ENCODE measurements at regions not wholly inside any gene's neighbourhood (a gene's known extent, or its start where the extent isn't known, plus 50 kb on each side); places are given as distances from the start of the nearest gene placed in this dataset.

DNA sequence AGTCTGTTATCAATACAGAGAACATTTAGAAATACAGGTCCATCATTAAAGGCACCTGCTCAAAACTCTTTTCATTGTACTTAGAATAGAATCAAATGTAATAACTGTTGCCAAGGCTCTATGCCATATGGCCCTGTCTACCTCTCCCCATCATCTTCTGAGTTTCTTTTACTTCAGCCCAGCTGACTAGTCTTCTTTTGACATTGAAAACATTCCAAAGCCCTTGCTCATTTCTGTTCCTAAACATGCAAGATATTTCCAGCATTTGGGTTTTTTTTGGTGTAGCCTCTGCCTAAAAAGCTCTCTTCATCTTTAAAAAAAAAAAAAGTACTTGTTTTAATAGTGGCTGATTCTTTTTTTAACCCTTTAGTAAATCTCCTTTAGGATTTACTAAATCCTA, 165.5 kb upstream of the SMIM30 start:
- H3F3A ChIP-seq (ENCODE audit: low read depth), result no peaks in the 10 kb centered on the region
- no peak overlapping the region for H3K9ac ChIP-seq (ENCODE audit: low read depth, low read length, poor library complexity, severe bottlenecking)
- no peak overlapping the region for H3K4me2 ChIP-seq (ENCODE audit: low read depth, low read length, poor library complexity, severe bottlenecking)
- no peaks in the 10 kb centered on the region for H3K4me1 ChIP-seq (ENCODE audit: insufficient read depth, low read length, poor library complexity, severe bottlenecking)
- H2AFZ ChIP-seq (ENCODE audit: low read length), result no peak overlapping the region
- H3K79me2 ChIP-seq (ENCODE audit: insufficient read depth, low read length), result no peaks in the 10 kb centered on the region
- no peak for TF ChIP-seq EZH2phosphoT487 (IDR thresholded peaks at IDR 0.05; ENCODE audit: borderline replicate concordance)
- TF ChIP-seq, protein P1, sequence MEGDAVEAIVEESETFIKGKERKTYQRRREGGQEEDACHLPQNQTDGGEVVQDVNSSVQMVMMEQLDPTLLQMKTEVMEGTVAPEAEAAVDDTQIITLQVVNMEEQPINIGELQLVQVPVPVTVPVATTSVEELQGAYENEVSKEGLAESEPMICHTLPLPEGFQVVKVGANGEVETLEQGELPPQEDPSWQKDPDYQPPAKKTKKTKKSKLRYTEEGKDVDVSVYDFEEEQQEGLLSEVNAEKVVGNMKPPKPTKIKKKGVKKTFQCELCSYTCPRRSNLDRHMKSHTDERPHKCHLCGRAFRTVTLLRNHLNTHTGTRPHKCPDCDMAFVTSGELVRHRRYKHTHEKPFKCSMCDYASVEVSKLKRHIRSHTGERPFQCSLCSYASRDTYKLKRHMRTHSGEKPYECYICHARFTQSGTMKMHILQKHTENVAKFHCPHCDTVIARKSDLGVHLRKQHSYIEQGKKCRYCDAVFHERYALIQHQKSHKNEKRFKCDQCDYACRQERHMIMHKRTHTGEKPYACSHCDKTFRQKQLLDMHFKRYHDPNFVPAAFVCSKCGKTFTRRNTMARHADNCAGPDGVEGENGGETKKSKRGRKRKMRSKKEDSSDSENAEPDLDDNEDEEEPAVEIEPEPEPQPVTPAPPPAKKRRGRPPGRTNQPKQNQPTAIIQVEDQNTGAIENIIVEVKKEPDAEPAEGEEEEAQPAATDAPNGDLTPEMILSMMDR (conservative IDR thresholded peaks at IDR 0.05; ENCODE audit: low read length), result no peak
- H3K36me3 ChIP-seq (ENCODE audit: insufficient read depth, low read length), result no peaks in the 10 kb centered on the region
- no peaks in the 10 kb centered on the region for H3K27me3 ChIP-seq (ENCODE audit: insufficient read depth, low read length, poor library complexity, severe bottlenecking)
- H3K9me2 ChIP-seq (replicated peaks; ENCODE audit: low read depth, low read length), result no peaks in the 10 kb centered on the region
- no peak overlapping the region for H3K4me3 ChIP-seq (ENCODE audit: low read length, poor library complexity, severe bottlenecking)
- no peaks in the 10 kb centered on the region for H3K9me3 ChIP-seq (ENCODE audit: insufficient read depth, low read depth, low read length)
- no peaks in the 10 kb centered on the region for H4K20me1 ChIP-seq (ENCODE audit: insufficient read depth, low read length, poor library complexity, severe bottlenecking)

DNA sequence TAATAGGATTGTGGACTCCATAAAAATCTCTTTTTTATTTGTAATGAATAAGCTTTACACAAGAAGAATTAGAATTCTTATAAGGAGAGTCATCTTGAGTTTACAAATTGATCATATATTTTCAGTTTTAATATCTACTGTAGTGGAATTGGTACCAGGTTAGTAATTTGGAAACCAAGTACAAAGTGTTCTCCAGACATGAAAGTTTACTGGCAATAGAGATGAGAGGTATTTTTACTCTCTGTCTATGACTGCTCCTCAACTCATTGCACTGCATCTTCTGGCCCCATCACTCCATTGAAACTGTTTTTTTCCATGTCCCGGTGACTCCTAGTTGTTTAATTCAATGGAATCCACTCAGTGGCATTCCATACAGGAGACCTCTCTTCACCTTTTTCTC, 164.5 kb upstream of the SMIM30 start:
- H3K36me3 ChIP-seq (ENCODE audit: insufficient read depth, low read length), result no peaks in the 10 kb centered on the region
- no peak overlapping the region for H2AFZ ChIP-seq (ENCODE audit: low read length)
- no peaks in the 10 kb centered on the region for H3K9me2 ChIP-seq (replicated peaks; ENCODE audit: low read depth, low read length)
- no peak overlapping the region for H3K9ac ChIP-seq (ENCODE audit: low read depth, low read length, poor library complexity, severe bottlenecking)
- no peaks in the 10 kb centered on the region for H3K79me2 ChIP-seq (ENCODE audit: insufficient read depth, low read length)
- TF ChIP-seq EZH2phosphoT487 (IDR thresholded peaks at IDR 0.05; ENCODE audit: borderline replicate concordance), result no peak
- TF ChIP-seq, protein P1 (conservative IDR thresholded peaks at IDR 0.05; ENCODE audit: low read length), result no peak
- no peak overlapping the region for H3K4me3 ChIP-seq (ENCODE audit: low read length, poor library complexity, severe bottlenecking)
- no peak overlapping the region for H3K4me2 ChIP-seq (ENCODE audit: low read depth, low read length, poor library complexity, severe bottlenecking)
- no peaks in the 10 kb centered on the region for H3F3A ChIP-seq (ENCODE audit: low read depth)
- no peaks in the 10 kb centered on the region for H3K4me1 ChIP-seq (ENCODE audit: insufficient read depth, low read length, poor library complexity, severe bottlenecking)
- no peaks in the 10 kb centered on the region for H3K9me3 ChIP-seq (ENCODE audit: insufficient read depth, low read depth, low read length)
- H3K27me3 ChIP-seq (ENCODE audit: insufficient read depth, low read length, poor library complexity, severe bottlenecking), result no peaks in the 10 kb centered on the region
- no peaks in the 10 kb centered on the region for H4K20me1 ChIP-seq (ENCODE audit: insufficient read depth, low read length, poor library complexity, severe bottlenecking)

DNA sequence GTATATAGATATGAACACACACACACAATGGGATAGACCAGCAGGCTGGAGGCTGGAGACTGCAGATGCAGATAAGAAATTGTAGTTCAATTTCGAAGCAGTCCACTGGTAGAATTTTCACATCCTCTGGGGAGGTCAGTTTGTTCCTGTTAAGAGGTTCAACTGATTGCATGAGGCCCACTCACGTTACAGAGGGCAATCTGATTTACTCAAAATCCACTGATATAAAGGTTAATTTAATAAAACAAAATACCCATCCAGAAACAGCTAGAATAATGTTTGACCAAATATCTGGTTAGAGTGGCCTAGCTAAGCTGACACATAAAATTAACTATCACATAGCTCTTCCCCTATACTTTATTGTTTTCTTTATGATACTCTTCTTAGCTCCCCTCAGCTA, 162.9 kb upstream of the SMIM30 start:
- H3K4me3 ChIP-seq (ENCODE audit: low read length, poor library complexity, severe bottlenecking), result no peak overlapping the region
- TF ChIP-seq EZH2phosphoT487 (IDR thresholded peaks at IDR 0.05; ENCODE audit: borderline replicate concordance), result no peak
- TF ChIP-seq, protein P1 (conservative IDR thresholded peaks at IDR 0.05; ENCODE audit: low read length), result no peak
- no peaks in the 10 kb centered on the region for H3K9me3 ChIP-seq (ENCODE audit: insufficient read depth, low read depth, low read length)
- no peak overlapping the region for H3K9ac ChIP-seq (ENCODE audit: low read depth, low read length, poor library complexity, severe bottlenecking)
- H3K27me3 ChIP-seq (ENCODE audit: insufficient read depth, low read length, poor library complexity, severe bottlenecking), result no peaks in the 10 kb centered on the region
- no peaks in the 10 kb centered on the region for H3K4me1 ChIP-seq (ENCODE audit: insufficient read depth, low read length, poor library complexity, severe bottlenecking)
- H3K36me3 ChIP-seq (ENCODE audit: insufficient read depth, low read length), result no peaks in the 10 kb centered on the region
- no peaks in the 10 kb centered on the region for H3F3A ChIP-seq (ENCODE audit: low read depth)
- no peak overlapping the region for H3K4me2 ChIP-seq (ENCODE audit: low read depth, low read length, poor library complexity, severe bottlenecking)
- no peaks in the 10 kb centered on the region for H3K79me2 ChIP-seq (ENCODE audit: insufficient read depth, low read length)
- no peak overlapping the region for H2AFZ ChIP-seq (ENCODE audit: low read length)
- no peaks in the 10 kb centered on the region for H3K9me2 ChIP-seq (replicated peaks; ENCODE audit: low read depth, low read length)
- no peaks in the 10 kb centered on the region for H4K20me1 ChIP-seq (ENCODE audit: insufficient read depth, low read length, poor library complexity, severe bottlenecking)
